ENCODE measurements at regions not wholly inside any gene's neighbourhood (a gene's known extent, or its start where the extent isn't known, plus 50 kb on each side); places are given as distances from the start of the nearest gene placed in this dataset.

DNA sequence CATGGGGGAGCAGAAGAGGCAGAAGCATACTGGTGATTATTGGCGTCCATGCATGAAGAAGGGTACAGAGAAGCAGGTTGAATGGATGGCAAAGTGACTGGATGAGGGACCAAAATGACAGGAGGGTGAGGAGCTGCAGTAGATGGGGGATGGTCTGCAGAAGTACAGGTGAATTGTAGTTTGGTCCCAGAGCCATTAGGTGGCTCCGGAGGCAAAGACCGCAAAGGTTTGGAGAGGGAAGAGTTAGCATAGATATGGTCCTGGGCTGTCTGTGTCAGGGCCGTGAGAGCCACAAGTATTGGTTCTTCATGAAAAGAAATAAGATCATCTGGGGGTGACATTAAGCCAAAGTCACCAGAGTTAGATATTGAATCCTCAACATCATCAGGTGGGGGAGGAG, 59.0 kb upstream of the ZNF726 start:
- DNase-seq = no peak

DNA sequence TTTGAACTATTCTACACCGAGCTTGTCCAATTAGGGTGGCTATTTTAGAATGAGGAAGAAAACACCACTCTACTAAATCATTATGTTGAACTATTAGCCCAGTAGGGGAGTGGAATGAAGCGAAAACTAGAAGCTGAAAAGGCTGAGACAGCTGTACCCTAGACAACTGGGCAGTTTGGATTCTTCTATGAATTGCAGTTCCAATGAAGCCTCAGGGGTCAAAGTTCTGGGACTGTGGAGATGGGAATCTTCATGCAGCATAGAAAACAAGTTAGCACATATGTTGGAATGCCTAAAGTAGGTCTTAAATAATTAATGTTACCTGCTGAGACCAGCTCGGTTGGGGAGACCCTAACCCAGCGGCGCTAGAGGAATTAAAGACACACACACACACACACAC, 62.7 kb upstream of the ZNF726 start:
- DNase-seq = no peak

GRCh38 chr19:23832717-23833327, 74.1 kb upstream of the ZNF681 start:
- DNase-seq = no peak

GRCh38 chr19:23823952-23824389, 65.3 kb upstream of the ZNF681 start:
- DNase-seq = peak; percentile 2 to 58 (median 32)

DNA sequence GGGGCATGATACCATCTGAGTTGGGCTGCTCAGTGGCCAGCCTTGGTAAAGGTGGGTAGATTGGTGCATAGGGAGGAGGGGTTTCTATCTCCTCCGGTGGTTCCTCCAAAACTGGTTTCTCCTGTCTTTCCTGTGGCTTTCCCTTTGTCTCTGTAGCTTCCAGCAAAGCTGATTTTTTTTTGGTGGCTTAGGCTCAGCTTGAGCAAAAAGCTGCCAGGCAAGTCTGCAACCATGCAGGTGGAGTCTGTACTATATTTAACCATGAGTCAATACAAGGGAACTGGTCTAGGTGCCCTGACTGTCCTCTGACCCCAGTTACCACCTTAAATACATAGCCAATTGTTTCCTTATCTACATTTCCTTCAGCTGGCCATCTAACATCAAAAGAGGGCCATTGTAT, 64.0 kb upstream of the ZNF681 start:
- no peak for DNase-seq

- DNase-seq = peak in 3 of 4 experiments; percentile 10 to 39 (median 11)
Observed at GRCh38 chr19:23817519-23817918, 58.8 kb upstream of the ZNF681 start.

DNA sequence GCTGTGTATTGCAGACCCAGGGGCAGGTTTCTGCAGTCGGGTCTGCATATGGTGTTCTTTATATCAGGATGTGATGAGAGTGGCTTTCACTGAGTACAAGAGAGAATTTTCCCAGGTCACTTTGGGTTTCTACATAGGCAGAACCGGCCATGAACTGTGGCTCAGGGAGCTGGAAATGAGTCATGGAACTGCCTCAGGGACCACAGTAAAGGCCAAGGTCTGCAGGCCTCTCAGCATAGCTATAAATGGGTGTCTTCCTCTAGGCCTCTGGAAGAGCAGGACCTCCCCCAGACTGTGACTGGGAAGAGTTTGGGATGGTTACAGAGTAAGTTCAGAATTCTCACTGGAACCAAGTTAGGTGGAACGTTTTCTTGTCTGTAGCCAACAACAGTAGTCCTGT, 51.8 kb upstream of the ZNF681 start:
- no peak for DNase-seq

Data from suppressor macrophage (primary cell).